Epithelial cell of esophagus (primary cell): ENCODE measurements at regions not wholly inside any gene's neighbourhood (a gene's known extent, or its start where the extent isn't known, plus 50 kb on each side); places are given as distances from the start of the nearest gene placed in this dataset.

Source experiments
- DNase-seq: peaks from one replicate; pipeline ENCODE4 v3.0.0; 2010; ENCODE audit warnings: low read depth
- H3K4me3 ChIP-seq: 2 replicates; pipeline ENCODE4 v1.5.1; 2011; ENCODE audit warnings: mild to moderate bottlenecking, low read length, control low read depth
- TF ChIP-seq, protein P1 (sequence below): IDR thresholded peaks from 2 replicates; pipeline ENCODE4 v1.5.1; 2011; ENCODE audit warnings: low read depth, mild to moderate bottlenecking, low read length, control low read depth, inconsistent platforms; ENCODE audit not compliant: insufficient read depth; ENCODE audit errors: missing control alignments

- DNase-seq = no peak
- TF ChIP-seq, protein P1, sequence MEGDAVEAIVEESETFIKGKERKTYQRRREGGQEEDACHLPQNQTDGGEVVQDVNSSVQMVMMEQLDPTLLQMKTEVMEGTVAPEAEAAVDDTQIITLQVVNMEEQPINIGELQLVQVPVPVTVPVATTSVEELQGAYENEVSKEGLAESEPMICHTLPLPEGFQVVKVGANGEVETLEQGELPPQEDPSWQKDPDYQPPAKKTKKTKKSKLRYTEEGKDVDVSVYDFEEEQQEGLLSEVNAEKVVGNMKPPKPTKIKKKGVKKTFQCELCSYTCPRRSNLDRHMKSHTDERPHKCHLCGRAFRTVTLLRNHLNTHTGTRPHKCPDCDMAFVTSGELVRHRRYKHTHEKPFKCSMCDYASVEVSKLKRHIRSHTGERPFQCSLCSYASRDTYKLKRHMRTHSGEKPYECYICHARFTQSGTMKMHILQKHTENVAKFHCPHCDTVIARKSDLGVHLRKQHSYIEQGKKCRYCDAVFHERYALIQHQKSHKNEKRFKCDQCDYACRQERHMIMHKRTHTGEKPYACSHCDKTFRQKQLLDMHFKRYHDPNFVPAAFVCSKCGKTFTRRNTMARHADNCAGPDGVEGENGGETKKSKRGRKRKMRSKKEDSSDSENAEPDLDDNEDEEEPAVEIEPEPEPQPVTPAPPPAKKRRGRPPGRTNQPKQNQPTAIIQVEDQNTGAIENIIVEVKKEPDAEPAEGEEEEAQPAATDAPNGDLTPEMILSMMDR = no peak
- no peak overlapping the region for H3K4me3 ChIP-seq
Measured at GRCh38 chr17:65438173-65438572, 123.3 kb downstream of the AXIN2 start.

DNA sequence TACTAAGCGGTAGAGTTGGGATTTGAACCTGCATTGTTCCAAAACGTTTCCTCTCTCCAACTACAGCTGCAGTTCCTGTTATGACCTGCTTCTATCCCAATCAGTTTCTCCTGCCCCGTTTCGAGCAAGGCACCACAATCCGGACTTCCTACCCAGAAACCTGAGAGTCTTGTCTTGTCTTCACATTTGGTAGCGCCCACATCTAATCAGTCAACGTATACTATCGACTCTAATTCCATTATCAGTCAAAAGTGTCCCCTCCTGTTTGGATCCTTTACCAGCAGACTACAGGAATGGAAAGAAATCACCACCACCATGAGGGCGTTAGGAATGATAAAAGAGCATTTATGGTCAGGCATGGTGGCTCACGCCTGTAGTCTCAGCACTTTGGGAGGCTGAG, 124.6 kb downstream of the AXIN2 start:
- DNase-seq = no peak
- no peak overlapping the region for H3K4me3 ChIP-seq
- TF ChIP-seq, protein P1 = no peak

DNA sequence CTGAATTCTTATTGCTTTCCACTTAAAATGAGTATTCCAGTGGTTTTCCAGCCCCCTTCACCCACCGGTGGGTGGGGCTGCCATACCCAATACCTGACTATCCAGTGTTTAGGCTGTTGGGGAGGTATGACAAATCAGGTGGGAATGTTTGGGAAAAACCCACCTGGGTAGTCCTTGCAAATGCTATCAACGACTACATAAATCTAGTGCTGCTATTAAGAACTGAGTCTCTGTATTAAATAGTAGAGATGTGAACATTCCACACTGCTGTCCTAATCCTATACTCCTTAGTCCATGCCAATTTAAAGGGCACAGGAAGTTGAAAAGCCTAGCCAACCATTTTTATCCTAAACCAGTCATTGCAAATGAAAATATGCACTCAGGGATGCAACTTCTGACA, 126.6 kb downstream of the AXIN2 start:
- TF ChIP-seq, protein P1 = no peak
- no peak for DNase-seq
- no peak overlapping the region for H3K4me3 ChIP-seq

DNA sequence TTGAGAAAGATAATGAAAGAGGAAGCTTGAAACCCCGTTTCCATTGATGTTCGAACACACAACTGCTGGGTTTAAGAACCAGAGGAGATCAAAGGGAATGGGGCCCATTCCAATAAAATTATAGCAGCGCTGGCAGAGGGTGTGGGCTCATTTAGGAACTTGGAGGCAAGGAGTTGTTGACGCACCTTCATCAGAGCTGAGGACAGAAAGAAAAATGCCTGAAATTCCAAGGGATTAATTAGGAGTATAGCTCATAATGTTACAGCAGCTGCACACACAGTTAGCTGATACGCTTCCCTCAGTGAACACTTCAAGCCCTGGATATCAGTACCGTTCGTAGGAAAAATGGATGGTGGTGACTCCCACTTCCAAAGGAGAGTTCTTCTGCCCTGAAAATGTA, 127.2 kb downstream of the AXIN2 start:
- TF ChIP-seq, protein P1 = no peak
- no peak overlapping the region for H3K4me3 ChIP-seq
- no peak for DNase-seq

DNA sequence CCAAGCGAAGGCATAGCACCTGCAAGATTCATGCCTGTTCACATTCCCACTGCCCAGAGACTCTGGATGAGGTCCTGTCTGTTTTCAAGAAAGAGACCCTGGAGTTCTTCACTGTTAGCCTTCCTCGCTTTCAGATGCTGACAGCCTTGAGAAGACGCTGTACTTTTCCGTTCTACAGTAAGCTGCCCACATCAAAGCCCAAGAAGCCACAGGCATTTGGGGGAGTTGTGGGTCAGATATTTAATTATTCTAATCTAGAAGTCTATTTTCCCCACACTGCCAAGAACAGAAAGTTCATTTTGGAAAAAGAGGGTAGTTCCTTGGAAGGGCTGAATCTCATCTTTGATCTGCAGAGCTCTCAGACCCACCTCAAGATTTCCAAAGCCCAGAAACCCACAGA, 127.9 kb downstream of the AXIN2 start:
- DNase-seq = no peak
- TF ChIP-seq, protein P1 = no peak
- no peak overlapping the region for H3K4me3 ChIP-seq

DNA sequence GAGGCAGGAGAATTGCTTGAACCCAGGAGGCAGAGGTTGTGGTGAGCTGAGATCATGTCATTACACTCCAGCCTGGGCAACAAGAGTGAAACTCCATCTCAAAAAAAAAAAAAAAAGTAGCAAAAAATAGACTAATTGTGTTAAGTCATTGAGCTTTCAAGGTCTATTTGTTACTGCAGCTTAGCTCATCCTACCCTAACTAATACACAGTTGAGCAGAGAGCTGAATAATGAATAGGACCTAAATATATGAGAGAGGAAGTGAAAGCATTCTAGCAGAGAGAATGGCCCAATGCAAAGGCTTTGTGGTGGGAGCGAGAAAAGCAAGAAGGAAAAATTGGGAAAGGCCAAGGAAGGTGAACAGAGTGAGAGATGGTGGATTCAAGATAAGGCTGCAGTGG, 128.3 kb downstream of the AXIN2 start:
- H3K4me3 ChIP-seq = no peak overlapping the region
- DNase-seq = no peak
- TF ChIP-seq, protein P1 = no peak

DNA sequence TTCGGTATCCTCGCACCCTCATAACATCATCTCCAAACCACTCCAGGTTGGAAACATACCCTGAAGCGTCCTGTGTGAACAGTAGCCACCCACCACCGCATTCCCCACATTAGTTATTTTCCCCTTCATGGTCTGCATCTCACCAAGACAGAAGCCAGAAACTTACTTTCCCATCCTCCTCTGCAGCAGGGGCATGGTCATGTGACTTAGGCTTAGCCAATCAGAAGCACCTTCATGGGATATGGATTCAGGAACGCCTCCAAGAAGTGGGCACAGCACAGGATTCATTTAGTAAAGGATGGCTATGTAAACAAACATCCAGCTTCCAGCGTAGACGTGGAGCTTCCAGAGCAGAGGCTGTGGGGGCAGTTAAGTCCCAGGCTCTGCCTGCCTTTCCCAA, 130.3 kb downstream of the AXIN2 start:
- no peak for DNase-seq
- TF ChIP-seq, protein P1 = no peak
- H3K4me3 ChIP-seq = no peak overlapping the region
